Fibroblast of lung (primary cell): ENCODE measurements at regions not wholly inside any gene's neighbourhood (a gene's known extent, or its start where the extent isn't known, plus 50 kb on each side); places are given as distances from the start of the nearest gene placed in this dataset.

Experiments
- CTCF ChIP-seq, 2 donors: IDR thresholded peaks in 1 of 2; conservative IDR thresholded peaks in 1 of 2; 1 replicate in 1 of 2; 2 replicates in 1 of 2; pipeline ENCODE4 v1.5.1; 2011 to 2012; ENCODE audit warnings: low read length in 2 of 2, control low read depth in 1 of 2, inconsistent platforms in 1 of 2, low read depth in 1 of 2, mild to moderate bottlenecking in 1 of 2
- EZH2 ChIP-seq: IDR thresholded peaks from 2 replicates; pipeline ENCODE4 v1.5.1; 2012; ENCODE audit warnings: low read length, control low read depth, mild to moderate bottlenecking; ENCODE audit errors: missing control alignments

- TF ChIP-seq CTCF (conservative IDR thresholded peaks at IDR 0.05 in 1 of 2, IDR thresholded peaks at IDR 0.05 in 1 of 2; ENCODE audit: low read depth in 1 of 2, low read length in 2 of 2) (no peak), EZH2 (no peak)
Observed at GRCh38 chr5:101160002-101160401, 256.9 kb upstream of the ST8SIA4 start.
